NCI-H187 (cell line): ENCODE measurements at regions not wholly inside any gene's neighbourhood (a gene's known extent, or its start where the extent isn't known, plus 50 kb on each side); places are given as distances from the start of the nearest gene placed in this dataset.

Source experiments
- DNase-seq, 2 experiments: peaks; one replicate each; lab custom pipeline; 2025; lab: John Stamatoyannopoulos, UW

DNA sequence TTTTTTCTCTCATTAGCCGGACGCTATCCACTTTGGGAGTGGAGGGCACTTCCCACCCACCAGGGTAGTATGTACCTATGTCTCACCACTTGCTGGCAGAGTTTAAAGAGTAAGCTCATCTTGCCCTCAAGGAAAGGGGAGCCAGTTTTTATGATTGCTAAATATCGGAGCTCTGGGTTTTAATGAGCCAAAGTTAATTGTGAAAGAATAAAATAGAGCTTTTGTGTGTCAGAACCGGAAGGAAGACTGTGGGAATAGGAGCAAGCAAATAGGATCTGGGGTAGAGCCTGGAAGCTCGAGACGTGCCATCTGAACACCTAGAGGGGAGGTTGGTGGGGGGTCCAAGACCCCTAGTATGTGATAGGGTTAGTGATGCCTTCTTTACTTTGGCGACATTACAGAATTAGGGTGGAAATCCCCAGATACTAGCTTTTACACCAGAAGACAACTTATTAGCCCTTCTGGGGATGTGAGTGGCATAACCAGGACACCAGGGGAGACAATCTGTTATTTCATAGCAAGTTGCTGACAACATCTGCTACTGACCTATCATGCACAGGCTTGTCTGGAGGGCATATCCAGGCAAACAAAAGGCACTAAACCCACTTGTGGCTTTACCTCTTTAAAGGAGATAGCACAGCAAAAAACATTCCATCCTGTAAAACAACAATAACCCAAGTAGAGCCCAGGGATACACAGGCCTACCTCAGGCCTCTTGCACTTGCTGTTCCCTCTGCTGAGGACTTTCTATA, 333.8 kb downstream of the ZNF621 start:
- DNase-seq, result no peak

GRCh38 chr3:40862946-40863345, 336.4 kb upstream of the CTNNB1 start:
- DNase-seq, result no peak

- no peak for DNase-seq
Measured at GRCh38 chr3:40864146-40864782, 335.0 kb upstream of the CTNNB1 start.

GRCh38 chr3:40864915-40865314, 334.4 kb upstream of the CTNNB1 start:
- DNase-seq, result no peak

DNA sequence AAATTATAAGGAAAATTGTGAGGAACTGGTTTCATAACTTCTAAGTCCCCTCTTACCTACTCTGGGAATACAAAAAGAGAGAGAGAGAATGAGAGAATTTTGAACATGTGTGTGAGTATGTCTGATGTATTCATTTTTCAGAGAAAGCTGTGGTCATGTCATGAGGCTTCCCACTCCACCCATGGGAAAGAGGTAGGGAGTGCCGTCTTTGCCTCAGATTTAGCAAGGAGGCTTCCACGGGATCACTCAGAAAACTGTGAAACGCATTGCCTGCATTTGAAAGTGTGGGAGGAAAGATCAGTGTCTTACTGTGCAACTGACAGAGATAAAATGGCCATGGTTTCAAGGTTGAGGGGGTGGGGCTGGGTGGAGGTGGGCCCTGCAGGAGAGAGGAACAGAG, 331.5 kb upstream of the CTNNB1 start:
- DNase-seq, result no peak

DNA sequence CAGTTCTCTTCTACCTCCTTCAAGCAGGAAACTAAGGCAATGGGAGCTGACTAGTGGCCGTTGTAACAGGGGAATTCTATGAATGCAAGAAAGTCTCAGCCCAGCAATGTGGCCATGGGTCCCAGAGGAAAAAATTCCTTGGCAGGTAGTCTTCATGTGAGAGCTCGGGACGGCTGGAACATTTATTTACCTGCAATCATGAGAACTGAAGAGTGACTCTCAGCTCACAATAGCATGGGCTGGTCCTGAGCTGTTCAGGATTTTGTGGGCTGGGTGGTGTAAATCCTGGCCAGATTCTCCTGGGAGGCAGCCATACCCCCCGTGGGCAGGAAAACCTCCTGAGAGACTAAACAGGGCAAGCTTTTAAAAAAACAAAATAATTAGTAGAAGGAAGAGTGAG, 330.3 kb upstream of the CTNNB1 start:
- DNase-seq, result no peak

DNA sequence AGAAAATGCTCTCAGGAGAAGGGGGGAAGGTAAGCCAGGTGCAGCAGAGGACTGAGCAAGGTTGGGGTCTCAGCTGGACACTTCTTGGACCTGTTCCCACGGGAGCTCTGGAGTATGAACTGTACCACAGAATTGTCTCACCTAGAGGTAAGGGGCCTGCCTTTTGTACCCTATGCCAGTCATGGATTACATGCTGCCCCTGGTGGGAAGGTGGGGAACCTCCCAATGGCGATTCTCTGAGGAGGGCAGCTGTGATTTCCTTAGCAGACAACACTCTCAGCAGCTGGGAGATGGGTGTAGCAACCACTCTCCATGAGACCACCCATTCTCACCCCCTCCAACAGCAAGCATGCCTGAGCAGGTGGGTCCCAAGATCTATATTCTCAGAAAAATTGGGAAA, 329.4 kb upstream of the CTNNB1 start:
- DNase-seq, result no peak

- no peak for DNase-seq
Measured at GRCh38 chr3:40871394-40871793, 327.9 kb upstream of the CTNNB1 start.

DNA sequence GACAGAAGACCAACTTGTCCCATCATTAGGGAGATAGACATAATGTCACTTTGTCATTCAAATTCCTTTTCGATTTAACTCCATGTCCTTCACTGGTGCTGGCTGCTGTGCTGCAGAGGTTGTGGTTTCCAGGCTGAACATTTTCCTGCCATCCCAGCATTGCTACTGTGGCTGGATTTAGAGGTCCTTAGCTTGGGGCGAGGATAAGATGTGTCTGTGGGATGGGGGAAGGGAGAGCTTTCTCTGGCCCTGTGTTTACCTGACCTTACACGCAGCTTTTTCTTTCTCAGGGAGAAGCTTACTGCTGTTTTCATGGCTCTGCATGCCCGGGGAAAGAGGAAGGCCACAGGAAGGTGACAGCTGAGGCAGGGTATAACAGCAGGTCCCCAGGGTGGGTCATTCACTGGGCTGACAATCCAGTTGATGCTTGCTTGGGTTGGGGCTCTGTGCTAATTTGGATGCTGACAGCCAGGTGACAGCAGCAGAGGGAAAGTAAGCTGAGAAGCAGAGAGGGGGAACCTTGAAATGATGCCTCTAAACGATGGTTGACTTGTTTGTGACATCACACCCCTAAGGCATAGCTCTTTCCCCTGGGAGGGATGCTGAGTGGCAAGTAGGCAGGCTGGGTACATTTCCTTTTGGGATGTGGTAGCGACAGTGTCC, 326.9 kb upstream of the CTNNB1 start:
- no peak for DNase-seq

DNA sequence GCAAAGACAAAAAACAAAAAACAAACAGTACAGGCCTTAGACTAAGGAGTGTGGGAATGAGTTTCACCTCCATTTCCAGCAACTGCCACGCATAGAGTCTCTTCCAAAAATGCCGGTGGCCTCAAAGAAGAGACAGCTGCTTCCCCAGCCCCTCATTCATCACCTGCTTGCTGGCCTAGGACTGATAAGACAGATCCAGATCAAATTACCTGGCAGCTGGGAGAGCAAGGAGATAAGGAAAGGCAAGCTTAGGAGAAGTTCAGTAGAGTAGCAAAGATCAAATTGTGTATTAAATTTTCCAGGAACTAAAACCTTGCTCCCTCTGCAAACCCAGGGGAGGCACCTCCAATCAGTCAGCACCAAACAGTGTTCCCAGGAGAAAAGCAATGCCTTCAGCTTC, 325.8 kb upstream of the CTNNB1 start:
- DNase-seq, result no peak

DNA sequence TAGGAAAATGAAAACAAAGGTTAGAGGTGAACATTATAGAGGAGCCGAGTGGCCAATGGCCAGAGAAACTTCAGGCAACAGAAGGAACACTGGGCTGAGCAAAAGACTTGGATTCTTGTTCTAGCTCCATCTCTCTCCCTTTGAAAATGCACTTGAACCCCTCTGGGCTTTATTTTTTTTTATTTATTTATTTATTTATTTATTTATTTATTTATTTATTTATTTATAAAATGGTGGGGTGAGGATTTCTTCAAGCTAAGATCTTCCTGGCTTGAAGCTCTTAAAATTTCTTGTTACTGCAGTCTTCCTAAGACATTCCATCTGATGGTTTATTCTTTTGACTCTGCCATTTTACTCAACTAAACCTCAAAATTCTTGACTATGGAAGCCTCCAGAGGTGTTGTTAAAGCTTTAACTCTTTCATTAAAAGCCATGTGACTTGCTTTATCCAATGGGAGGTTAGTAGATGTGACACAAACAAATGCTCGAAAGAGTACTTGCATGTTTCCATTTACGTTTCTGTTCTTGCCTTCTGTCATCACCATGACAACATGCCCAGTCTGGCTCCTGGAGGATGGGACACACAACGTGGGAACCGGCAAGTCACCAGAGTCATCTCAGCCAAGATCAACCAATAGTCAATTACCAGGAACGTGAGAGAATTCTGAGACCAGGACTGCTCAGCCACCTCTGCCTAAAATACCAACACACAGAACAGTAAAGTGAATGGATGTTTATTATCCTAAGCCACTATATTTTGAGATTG, 325.2 kb upstream of the CTNNB1 start:
- no peak for DNase-seq

GRCh38 chr3:40875581-40875980, 323.7 kb upstream of the CTNNB1 start:
- no peak for DNase-seq

GRCh38 chr3:40876009-40876408, 323.3 kb upstream of the CTNNB1 start:
- no peak for DNase-seq

- DNase-seq, result no peak
Measured at GRCh38 chr3:40876496-40876895, 322.8 kb upstream of the CTNNB1 start.

DNA sequence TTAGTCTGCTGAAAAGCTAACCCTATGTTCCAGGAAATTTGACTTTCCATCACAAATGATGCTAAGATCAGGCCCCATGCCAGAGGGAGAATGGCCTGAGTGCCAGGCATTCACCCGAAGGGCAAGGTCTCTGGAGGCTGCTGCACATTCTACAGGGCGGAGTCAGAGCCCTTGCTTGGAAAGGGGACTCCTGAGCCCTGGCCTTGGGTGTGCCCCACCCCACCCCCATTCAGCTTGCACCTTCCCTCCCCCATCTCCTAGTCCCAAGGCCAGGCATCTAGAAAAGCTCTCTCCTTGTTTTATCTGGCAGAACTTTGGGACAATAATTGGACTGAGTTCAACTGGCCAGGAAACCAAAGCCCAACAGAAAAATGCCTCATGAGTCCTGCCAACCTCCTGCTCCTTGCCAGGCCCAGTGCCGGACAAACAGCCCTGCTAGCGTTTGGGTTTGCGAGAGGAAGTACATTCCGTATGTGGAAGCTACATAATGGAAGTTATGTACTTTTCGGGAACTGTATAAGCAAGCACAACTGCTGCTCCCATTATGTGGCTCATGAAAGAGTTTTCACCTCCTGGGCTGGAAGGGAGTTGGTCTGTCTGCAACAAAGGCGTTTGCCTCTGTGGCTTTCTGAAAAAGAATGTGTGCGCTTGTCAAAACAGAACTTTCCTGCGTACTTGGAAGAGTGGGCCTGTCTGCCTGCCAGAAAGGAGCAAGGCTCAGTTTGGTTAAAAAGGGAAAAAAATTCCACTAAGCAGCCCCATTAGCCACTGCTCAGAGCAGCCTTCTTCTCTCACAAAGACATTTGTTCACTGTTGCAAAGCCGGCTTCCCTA, 321.5 kb upstream of the CTNNB1 start:
- no peak for DNase-seq

GRCh38 chr3:40878464-40878905, 320.8 kb upstream of the CTNNB1 start:
- no peak for DNase-seq

GRCh38 chr3:40885430-40885829, 313.9 kb upstream of the CTNNB1 start:
- no peak for DNase-seq

DNA sequence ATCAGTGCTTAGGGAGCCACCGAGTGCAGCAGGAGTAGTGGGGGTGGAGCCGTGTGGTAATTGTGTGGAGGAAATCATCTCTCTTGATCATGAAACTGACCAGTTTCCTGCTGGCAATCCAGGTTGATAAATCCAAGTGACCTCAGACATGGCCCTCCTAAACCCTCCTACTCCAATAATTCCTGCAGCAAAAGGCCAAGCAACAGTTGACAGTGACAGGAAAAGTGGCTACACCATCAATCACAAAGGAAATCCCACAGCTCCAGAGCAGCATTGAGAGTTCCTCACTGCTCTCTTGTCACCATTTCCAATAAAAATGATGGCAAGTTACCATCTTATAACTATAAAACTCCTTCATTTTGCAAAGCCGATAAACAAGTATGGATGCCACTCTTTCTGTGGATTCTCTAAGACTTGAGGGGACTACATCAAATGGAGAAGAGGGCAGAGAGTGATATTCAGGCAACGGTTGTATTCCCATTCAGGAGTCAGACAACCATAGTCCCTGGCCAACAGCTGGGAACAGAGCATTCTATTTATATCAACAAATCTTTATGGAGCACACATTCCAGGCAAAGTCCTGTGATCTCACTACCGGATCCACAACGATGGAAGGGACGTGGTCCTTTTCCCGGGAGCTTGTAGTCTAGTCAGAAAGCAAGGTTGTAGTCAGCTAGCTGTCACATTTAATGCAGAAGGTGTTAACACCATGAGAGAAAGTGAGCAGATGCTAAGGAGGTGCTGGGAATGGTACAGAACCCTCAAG, 312.5 kb upstream of the CTNNB1 start:
- DNase-seq, result no peak

DNA sequence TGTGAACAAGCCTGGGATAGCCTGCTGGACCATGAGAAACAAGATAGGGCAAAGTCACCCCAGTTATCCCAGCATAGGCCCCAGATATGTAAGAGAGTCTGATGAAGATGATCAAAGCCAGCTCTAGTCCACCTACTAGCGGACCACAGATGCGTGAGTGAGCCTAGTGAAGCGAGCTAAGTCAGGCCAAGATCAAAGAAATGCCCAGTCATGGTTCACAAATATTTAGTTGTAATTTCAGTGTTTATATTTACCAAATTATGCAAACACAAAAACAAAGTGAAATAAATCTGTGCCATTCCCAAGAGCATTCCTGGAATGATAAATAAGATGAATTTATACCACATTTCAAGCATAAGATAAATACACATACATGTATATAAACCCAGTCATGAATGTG, 308.1 kb upstream of the CTNNB1 start:
- no peak for DNase-seq

GRCh38 chr3:40895109-40895508, 304.2 kb upstream of the CTNNB1 start:
- DNase-seq, result no peak

DNA sequence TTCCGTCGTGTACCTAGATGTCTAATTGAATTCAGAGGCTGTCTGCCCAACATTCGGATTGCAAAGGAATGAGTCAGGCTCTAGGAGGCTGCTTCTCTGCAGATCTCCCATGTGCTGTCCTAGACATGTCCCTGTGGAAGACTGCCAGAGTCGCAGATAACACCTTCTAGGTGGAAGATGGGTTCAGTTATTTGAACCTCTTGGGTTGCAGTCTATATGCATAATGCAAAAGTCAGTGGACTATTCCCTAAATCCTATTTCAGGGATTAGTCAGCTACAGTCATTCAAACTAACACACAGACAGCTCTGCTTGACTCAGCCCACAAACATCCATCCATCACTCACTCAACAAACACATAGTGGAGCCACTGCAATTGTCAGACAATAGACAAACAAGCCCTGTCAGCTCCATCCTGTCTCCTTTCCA, 300.0 kb upstream of the CTNNB1 start:
- DNase-seq, result no peak
